ENCODE measurements at regions not wholly inside any gene's neighbourhood (a gene's known extent, or its start where the extent isn't known, plus 50 kb on each side); places are given as distances from the start of the nearest gene placed in this dataset.

DNA sequence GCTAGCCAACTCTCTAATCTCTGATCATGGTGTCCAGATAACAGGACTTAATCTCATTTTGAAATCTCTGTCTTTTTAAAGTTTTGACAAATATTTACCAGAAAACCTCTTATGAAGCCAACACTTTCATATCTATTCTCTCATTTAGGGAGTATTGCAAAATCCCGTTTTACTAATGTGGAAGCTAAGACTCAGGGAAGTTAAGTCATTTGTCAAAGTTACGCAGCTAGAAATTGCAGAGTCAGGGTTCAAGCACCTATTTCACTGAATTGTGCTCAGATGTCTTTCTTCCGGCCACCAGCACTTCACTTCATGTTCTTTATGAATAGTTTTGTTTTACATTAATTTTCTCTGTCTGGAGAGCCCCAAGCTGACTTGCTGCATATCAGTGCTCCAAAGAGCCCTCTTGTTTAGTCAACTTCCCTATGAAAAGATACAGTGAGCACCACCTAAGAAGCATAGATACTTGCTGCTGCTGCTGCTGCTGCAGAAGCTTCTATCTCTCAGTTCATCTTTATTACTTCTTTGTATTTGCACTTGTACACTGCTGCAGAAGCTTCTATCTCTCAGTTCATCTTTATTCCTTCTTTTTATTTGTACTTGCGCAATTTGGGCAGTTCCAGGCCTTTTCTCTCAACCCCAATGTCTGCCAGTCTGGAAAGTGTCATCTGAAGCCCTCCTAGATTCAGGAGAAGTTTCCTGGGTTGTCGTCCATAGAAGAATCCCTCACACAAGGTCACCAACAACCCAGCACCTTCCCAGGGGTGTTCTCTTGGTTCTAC lies 329.7 kb downstream of the MAFB start:
- no peak for DNase-seq (ENCODE audit: low spot score)
- TF ChIP-seq, protein P1, sequence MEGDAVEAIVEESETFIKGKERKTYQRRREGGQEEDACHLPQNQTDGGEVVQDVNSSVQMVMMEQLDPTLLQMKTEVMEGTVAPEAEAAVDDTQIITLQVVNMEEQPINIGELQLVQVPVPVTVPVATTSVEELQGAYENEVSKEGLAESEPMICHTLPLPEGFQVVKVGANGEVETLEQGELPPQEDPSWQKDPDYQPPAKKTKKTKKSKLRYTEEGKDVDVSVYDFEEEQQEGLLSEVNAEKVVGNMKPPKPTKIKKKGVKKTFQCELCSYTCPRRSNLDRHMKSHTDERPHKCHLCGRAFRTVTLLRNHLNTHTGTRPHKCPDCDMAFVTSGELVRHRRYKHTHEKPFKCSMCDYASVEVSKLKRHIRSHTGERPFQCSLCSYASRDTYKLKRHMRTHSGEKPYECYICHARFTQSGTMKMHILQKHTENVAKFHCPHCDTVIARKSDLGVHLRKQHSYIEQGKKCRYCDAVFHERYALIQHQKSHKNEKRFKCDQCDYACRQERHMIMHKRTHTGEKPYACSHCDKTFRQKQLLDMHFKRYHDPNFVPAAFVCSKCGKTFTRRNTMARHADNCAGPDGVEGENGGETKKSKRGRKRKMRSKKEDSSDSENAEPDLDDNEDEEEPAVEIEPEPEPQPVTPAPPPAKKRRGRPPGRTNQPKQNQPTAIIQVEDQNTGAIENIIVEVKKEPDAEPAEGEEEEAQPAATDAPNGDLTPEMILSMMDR (IDR thresholded peaks at IDR 0.05): no peak
- Histone ChIP-seq H3K4me3 (no peak overlapping the region), H3K27ac (no peak overlapping the region)

DNA sequence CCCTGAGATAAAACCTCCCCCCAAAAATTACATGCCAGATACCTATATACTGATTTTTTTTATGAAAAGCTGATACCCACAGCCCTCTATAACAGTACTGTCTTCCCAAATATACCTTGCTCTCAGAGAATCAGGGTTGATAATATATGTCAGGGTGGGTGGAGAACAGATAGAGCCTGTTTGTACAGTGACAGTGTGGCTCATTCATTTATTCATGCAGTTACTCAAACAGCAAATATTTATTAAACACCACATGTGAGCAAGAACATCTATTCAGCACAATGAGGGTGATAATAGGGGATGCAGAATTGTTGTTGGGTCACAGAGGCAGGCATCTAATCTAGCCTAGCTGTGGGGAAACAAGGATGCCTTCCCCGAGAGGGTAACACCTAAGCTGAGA lies 334.2 kb downstream of the MAFB start:
- TF ChIP-seq, protein P1 (IDR thresholded peaks at IDR 0.05): no peak
- no peak overlapping the region for H3K4me3 ChIP-seq
- DNase-seq (ENCODE audit: low spot score): no peak
- no peak overlapping the region for H3K27ac ChIP-seq

DNA sequence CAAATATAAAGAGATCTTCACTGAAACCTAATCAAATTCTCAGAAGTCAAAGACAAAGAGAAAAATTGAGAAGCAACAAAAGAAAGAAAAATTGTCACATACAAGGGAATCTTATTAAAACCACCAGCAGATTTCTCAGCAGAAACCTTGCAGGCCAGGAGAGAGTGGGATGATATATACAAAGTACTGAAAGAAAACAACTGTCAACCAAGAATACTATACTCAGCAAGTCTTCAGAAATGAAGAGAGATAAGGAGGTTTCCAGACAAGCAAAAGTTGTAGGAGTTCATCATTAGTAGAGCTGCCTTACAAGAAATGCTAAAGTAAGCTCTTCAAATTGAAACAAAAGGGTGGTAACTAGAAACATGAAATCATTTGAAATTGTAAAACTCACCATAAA lies 345.6 kb downstream of the MAFB start:
- TF ChIP-seq, protein P1 (IDR thresholded peaks at IDR 0.05): no peak
- no peak for DNase-seq (ENCODE audit: low spot score)
- Histone ChIP-seq H3K27ac (no peak overlapping the region), H3K4me3 (no peak overlapping the region)

DNA sequence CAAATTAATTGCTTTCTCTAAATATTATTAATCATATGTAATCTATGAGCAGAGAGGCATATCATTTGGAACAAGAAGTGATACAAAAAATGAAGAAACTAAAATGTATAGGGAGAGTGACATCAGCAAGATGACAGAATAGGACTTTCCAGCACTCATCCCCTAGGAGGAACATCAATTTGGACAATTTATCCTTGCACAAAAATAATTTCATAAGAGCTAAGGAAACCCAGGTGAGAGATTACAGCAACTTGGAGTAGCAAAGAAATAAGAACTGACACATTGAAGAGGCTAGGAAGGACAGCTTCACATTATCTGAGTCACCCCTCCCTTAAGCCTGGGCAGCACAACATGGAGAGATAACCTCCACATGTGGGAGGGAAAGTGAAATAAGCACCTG lies 347.5 kb downstream of the MAFB start:
- DNase-seq (ENCODE audit: low spot score): no peak
- no peak overlapping the region for H3K27ac ChIP-seq
- no peak overlapping the region for H3K4me3 ChIP-seq
- TF ChIP-seq, protein P1 (IDR thresholded peaks at IDR 0.05): no peak

DNA sequence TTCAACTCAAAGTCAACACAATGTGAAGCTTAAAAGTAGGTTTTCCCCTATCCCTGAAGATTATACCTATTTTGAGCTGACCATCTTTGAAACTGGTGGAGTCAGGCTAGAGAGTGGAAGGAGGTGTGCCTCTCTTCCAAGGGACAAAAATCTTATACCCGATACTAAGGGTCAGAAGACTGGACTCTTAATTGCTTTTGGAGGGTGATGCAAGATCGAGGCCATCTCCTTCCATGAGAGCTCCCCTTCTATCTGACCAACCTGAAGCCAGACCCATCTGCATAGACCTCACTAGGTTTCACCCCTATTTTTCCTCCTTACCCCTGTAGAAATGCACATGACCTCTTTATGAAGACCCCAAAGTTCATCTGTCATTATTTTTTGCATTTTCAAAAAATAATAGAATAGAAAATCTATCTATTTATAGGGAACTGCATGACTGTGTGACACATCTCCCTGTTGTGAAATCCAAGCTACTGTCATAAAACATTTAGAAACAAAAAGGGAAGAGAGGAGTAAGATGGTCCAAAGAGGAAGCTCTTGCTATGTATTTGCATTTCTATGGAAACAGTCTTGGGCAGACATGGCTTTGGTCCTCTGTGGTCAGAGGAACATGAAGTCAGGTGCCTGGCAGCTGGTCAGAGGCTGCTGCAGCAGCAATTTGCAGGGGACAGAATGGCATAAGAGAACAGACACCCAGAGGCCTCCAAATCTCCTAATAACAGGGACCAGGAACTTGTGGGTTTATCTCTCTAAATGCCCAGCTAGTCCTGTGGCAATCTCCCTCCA lies 349.2 kb downstream of the MAFB start:
- H3K27ac ChIP-seq: peak overlapping the region in 1 of 2 donors; percentile 47
- TF ChIP-seq, protein P1 (IDR thresholded peaks at IDR 0.05): no peak
- DNase-seq (ENCODE audit: low spot score): no peak
- no peak overlapping the region for H3K4me3 ChIP-seq

DNA sequence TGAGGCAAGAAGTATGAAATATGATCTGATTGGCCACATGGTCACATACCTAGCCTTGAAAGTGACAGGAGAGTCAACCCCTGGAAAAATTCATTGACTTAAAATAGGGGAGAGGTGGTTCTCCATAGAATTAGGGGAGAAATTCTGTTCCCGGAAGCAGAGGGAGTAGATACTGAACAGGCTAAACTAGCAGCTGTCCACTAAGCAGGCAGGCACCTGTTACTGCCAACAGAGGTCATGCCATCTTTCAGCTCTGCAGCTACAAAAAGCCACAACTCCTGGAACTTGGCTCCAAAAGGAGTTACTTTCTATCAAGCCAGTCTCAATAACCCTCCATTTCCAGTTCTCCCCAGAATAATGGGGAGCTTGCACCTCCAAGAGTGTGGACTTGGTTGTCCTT lies 352.5 kb downstream of the MAFB start:
- no peak overlapping the region for H3K4me3 ChIP-seq
- DNase-seq (ENCODE audit: low spot score): no peak
- TF ChIP-seq, protein P1 (IDR thresholded peaks at IDR 0.05): no peak
- H3K27ac ChIP-seq: no peak overlapping the region

Measured in coronary artery (tissue), 2 donors.